GM21360 (cell line): ENCODE measurements at regions not wholly inside any gene's neighbourhood (a gene's known extent, or its start where the extent isn't known, plus 50 kb on each side); places are given as distances from the start of the nearest gene placed in this dataset.

Experiments
- ATAC-seq: cut with Tn5 transposase; IDR thresholded peaks from one replicate; pipeline ENCODE4 v1.9.1; 2021; ENCODE audit warnings: mild to moderate bottlenecking, moderate library complexity; ENCODE audit not compliant: unreplicated experiment

GRCh38 chr5:89769975-89770374, 639.6 kb downstream of the CETN3 start:
- ATAC-seq, result no peak

- no peak for ATAC-seq
Observed at GRCh38 chr5:89759802-89760201, 649.8 kb downstream of the CETN3 start.

GRCh38 chr5:89758146-89758545, 651.4 kb downstream of the CETN3 start:
- no peak for ATAC-seq

DNA sequence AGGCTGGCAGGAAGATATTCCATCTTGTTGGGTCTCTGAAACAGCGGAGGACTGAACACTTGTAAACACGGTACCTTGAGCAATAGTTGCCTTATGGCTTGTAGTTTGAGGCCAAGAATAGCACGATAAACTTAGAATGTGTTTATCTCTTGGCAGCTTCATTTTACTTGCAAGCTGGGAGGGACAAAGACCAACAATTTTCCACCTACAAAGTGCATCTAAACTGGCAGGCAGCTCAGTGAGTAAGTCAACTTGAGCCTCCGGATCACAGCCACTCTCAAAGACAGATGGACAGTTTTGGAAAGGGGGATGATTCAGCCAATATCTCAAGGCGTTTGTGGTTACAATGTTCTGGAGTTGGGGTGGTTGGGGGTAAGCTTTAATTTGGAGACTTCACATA, 652.6 kb downstream of the CETN3 start:
- no peak for ATAC-seq

- no peak for ATAC-seq
Observed at GRCh38 chr5:89755024-89755423, 654.5 kb downstream of the CETN3 start.

DNA sequence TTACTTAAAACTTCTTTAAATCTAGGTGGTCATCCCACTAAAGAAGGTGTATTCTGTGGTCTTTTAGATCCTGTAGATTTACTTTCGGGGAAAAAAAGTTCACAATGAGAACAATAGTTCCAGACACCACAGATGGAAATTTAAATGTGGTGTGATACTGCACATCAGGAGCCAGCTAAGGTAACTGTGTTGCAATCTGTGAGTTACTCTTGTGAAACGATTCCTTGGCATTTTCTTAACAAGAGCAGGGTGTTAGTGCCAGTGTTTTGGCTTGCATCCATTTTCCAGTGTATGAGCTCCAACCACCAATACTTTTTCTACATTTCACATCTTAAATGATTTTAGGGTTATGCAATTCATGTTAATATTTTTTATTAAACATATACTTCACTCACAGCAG, 674.5 kb downstream of the CETN3 start:
- ATAC-seq, result no peak

- no peak for ATAC-seq
Observed at GRCh38 chr5:89733772-89734171, 675.8 kb downstream of the CETN3 start.

DNA sequence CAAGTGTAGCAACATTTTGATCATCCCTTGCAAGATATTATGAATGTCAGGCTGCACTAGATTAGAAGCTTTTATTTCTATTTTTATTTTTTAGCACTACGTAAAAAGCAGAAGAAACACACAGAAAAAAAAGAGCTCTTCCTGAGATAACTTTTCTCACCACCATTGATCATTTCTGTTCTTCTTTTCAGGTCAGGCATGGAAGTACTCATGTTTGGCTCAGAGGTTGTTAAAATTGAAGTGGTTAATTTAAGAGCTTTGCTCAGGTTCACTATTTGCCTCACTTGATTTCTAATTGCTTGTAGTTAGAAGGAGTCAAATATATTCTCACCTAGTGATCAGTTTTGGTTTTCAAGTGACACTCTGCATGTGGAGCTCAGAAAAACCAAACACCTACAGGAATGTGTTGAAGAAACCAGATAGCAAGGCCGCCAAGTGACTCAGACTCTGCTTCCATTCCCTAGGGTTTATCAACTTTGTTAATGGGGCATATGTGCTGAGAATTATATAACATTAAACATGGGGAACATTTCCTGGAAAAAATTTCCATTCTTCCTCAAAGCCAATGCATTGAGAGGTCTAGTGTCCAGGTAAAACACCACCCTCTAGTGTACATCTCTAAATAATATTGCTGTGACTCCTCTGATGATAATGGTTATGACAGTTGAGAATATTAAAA, 679.8 kb downstream of the CETN3 start:
- no peak for ATAC-seq

GRCh38 chr5:89728750-89729149, 680.8 kb downstream of the CETN3 start:
- ATAC-seq, result no peak

DNA sequence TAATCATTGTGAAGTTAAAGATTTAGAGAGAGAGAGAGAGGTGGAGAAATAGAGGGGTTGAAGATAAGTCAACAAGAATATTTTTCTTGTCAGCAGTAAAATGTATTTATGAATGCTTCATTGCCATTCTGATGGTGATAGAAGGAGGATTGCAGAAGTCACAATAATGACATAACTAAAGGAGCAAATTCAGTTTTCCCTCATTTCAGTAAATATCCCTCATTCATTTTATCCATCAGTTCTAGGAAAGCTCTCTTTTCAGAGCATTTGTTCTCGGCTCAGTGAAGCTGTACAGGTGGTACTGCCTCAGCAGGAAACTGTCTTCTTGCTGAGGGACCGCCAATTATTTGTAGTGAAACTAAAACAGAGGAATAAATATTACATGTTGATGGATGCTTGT, 681.4 kb downstream of the CETN3 start:
- no peak for ATAC-seq

- no peak for ATAC-seq
Observed at GRCh38 chr5:89724379-89725095, 685.0 kb downstream of the CETN3 start.

- no peak for ATAC-seq
Observed at GRCh38 chr5:89723907-89724306, 685.6 kb downstream of the CETN3 start.

GRCh38 chr5:89722538-89722937, 687.0 kb downstream of the CETN3 start:
- ATAC-seq, result no peak

DNA sequence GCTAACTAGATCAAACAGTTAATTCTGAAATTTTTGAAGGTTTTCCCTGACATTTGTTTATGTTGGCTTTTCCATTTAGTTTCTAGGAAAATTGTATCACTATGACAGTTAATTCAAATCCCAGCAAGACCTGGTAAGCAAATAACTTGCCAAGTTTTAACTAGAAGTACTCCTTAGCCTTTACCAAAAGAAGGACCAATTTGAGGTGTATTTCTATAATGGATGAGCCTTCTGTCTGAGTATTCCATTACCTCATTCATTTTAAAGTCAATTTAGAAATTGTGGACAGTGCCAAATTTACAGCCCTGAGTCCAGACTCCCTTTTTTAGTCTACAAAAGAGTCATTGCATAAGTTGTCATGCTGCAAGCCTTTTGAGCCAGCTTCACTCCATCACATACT, 687.6 kb downstream of the CETN3 start:
- no peak for ATAC-seq

DNA sequence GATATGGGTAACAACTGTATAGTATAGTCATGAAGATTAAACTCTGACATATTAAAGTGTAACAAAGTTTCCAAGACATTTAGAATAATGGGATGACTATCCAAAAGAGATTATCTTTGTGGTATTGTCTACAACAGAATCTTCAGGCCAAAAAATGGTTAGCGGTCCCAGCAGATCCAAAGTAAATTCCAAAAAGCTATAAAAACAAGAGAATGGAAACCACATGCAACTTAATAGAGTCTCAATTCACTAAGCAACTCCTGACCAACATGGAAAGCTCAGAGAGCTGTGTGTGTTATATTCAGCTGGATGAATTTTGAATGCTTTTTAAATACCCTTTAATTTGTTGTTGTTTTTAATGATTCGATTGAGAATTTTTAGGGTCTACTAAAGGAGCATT, 688.2 kb downstream of the CETN3 start:
- ATAC-seq, result no peak

GRCh38 chr5:89712134-89712700, 697.3 kb downstream of the CETN3 start:
- ATAC-seq, result no peak

GRCh38 chr5:89711526-89711925, 698.0 kb downstream of the CETN3 start:
- ATAC-seq, result no peak

GRCh38 chr5:89710006-89710405, 699.5 kb downstream of the CETN3 start:
- ATAC-seq, result no peak

DNA sequence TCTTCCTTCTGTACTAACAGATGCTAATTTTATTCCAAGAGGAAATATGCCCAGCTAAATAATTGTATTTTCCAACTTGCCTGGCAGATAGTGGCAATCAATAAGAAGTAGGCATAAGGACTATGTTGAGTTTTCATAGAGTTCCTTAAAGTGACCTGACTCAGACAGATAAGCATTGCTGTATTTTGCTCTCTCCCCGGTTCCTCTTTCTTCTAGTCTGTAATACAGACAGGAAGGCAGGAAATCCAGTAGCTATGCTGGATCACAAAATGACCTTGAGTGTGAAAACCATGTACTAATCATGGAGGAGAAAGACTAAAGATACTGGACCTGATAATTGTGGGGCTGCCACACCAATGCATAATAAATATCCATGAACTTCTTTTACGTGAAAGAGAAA, 701.7 kb downstream of the CETN3 start:
- no peak for ATAC-seq

DNA sequence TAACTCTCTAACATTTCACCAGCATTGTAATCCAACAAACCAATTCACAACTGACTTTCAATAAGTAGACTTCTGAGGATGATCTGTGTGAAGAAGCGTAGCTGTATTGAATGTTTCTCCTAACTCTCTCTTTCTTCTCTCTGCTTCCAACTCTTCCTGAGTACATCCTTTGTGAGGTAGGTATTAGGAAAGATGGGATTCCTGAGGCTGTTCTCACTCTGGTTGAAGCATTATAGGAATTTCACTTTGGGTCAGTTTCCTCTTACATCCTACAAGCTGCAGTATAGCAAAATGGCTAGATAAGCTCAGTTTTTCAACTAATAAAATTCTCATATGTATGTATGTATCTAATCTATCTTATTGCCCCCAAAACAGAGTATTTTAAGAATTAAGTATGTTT, 702.8 kb downstream of the CETN3 start:
- ATAC-seq, result no peak

DNA sequence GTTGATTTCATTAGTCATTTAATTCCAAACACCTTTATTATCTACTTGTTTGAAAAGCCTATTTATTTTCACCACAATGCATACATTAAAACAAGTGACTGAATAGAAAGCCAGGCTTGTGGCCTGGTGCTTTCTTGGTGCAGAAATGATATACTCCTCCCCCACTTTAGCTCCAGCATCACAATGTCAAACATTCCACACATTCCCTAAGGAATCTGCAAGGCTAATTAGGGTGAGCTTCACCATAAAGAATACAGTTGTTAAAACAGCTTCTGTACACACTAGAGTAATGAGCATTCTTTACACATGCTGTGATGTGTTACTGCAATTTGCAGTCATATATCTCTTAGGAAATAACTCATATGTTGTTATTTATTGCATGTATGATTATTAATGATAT, 705.7 kb downstream of the CETN3 start:
- no peak for ATAC-seq

GRCh38 chr5:89698028-89698427, 711.5 kb downstream of the CETN3 start:
- no peak for ATAC-seq
